NOMO-1 treated with dmso at 0.1 percent for 144 hours (cell line): ENCODE measurements at regions not wholly inside any gene's neighbourhood (a gene's known extent, or its start where the extent isn't known, plus 50 kb on each side); places are given as distances from the start of the nearest gene placed in this dataset.

Experiments
- DNase-seq: peaks from one replicate; lab custom pipeline; 2025; ENCODE audit not compliant: unreplicated experiment; lab: John Stamatoyannopoulos, UW

GRCh38 chr3:176469694-176470205 lies 727.5 kb downstream of the TBL1XR1 start:
- no peak for DNase-seq

- DNase-seq: no peak
Observed at GRCh38 chr3:176463610-176464009, 733.7 kb downstream of the TBL1XR1 start.

GRCh38 chr3:176447369-176447768 lies 749.9 kb downstream of the TBL1XR1 start:
- DNase-seq: no peak

GRCh38 chr3:176442326-176442725 lies 755.0 kb downstream of the TBL1XR1 start:
- no peak for DNase-seq

GRCh38 chr3:176439729-176440128 lies 757.6 kb downstream of the TBL1XR1 start:
- no peak for DNase-seq

- DNase-seq: no peak
Observed at GRCh38 chr3:176431991-176432390, 765.3 kb downstream of the TBL1XR1 start.

- DNase-seq: no peak
Observed at GRCh38 chr3:176431038-176431418, 766.3 kb downstream of the TBL1XR1 start.

GRCh38 chr3:176430244-176431037 lies 766.8 kb downstream of the TBL1XR1 start:
- no peak for DNase-seq

GRCh38 chr3:176428552-176428951 lies 768.7 kb downstream of the TBL1XR1 start:
- no peak for DNase-seq

GRCh38 chr3:176426371-176426770 lies 770.9 kb downstream of the TBL1XR1 start:
- DNase-seq: no peak

GRCh38 chr3:176416870-176417269 lies 780.4 kb downstream of the TBL1XR1 start:
- DNase-seq: no peak

GRCh38 chr3:176415661-176416295 lies 781.5 kb downstream of the TBL1XR1 start:
- no peak for DNase-seq

GRCh38 chr3:176412771-176413170 lies 784.5 kb downstream of the TBL1XR1 start:
- no peak for DNase-seq

GRCh38 chr3:176403531-176403930 lies 793.8 kb downstream of the TBL1XR1 start:
- no peak for DNase-seq

GRCh38 chr3:176401211-176401610 lies 796.1 kb downstream of the TBL1XR1 start:
- no peak for DNase-seq

- no peak for DNase-seq
Observed at GRCh38 chr3:176399193-176399592, 798.1 kb downstream of the TBL1XR1 start.

GRCh38 chr3:176395240-176395639 lies 802.0 kb downstream of the TBL1XR1 start:
- no peak for DNase-seq

GRCh38 chr3:176378789-176379188 lies 818.5 kb downstream of the TBL1XR1 start:
- DNase-seq: no peak

- no peak for DNase-seq
Observed at GRCh38 chr3:176376531-176376930, 820.8 kb downstream of the TBL1XR1 start.

- no peak for DNase-seq
Observed at GRCh38 chr3:176375519-176375918, 821.8 kb downstream of the TBL1XR1 start.

- no peak for DNase-seq
Observed at GRCh38 chr3:176362191-176362731, 835.0 kb downstream of the TBL1XR1 start.

GRCh38 chr3:176359211-176359610 lies 838.1 kb downstream of the TBL1XR1 start:
- no peak for DNase-seq
